HG03060 (cell line): ENCODE measurements at regions not wholly inside any gene's neighbourhood (a gene's known extent, or its start where the extent isn't known, plus 50 kb on each side); places are given as distances from the start of the nearest gene placed in this dataset.

Experiments
- ATAC-seq: cut with Tn5 transposase; IDR thresholded peaks from one replicate; pipeline ENCODE4 v1.9.1; 2021; ENCODE audit warnings: low read depth, moderate number of reproducible peaks; ENCODE audit not compliant: unreplicated experiment

DNA sequence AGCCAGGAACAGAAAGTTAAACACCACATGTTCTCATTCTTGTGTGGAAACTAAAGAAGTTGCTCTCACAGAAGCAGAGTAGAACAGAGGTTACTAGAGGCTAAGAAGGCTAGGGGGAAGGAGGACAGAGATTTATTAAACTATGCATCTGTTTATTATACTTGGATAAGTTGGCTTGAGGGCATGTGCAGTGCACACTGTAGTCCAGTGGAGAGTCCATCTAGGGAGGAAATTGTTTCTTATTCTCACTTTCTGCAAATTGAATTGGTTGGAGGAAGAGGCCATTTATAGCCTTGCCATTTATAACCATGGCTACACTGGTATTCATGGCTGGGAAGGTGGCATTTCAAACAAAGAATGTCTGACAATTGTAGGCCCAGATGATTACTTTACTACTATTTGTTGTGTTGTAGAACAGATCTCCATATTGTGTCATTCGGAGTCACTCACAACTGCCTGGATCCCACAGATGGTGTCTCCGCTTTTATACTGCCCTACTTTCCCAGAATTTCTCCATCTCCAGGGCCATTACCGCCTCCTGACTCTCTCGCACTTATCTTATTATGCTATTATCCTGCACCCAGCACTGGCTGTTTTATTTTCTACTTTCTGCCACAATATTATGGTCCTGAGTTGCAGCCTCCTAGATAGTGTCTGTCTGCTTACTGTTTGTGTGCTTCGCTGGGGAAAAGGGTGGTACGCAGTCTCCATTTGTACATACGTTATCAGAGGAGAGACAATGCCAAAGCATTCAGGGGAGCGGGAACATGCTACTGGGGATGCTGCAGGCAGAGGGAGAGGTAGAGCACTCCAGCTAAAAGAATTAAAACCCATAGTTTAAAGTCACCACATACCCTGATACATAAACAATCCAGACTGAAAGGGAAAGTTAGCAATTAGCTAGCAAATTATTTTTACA, 169.3 kb upstream of the BLID start:
- no peak for ATAC-seq

DNA sequence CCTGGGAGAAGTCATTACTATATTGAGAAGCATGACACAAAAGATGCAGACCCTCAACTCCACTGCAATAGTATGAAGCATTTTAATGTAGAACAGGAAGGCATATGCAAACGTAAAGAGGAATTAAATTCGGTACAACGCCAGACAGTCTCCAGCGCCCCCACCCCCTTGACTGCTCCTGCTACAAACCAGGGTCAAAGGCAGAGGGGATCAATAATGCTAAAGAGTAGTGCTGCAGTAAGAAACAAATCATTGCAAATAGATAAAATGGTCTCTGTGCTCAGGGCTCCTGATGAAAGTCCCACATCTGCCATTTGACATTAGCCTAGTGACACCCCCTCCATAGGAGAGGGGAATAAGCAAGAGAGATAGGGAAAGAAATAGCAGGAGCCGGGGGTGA, 164.9 kb upstream of the BLID start:
- ATAC-seq: no peak

DNA sequence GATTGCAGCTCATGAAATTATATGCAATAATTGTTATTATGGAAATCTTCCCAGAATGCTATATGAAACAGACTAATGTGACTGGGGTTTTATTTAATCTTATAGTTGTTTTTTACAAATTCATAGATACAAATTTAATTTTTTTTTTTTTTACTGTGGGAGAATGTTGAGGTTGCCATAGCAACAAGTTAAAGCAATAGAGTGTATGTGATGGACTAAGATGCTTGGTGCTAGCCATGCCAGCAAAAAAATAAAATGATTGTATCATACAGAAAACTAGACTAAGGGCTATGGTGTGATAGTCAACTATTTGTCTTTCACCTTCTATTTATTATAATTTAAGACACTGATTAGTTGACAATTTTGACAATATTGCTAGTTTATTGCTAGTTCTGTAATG, 163.2 kb upstream of the BLID start:
- ATAC-seq: no peak

GRCh38 chr11:122277493-122277892, 161.5 kb upstream of the BLID start:
- no peak for ATAC-seq

DNA sequence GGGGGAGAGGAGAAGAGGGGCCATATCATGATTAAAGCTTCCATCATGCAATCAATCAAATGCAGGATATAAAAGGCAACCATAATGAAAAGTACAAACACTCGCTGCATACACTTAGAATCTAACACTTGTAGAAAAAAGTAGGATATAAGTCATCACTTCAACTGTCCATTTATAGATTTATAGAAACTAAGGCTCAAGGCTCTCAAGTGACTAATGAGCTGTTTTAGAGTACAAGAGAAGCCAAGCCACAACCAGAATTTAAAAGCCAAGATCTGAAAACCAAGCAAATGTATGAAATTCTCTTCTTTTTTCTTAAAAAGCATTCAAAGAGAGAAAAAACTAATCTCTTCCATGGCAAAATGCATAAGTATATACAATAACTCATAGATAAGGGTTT, 160.2 kb upstream of the BLID start:
- no peak for ATAC-seq

GRCh38 chr11:122275508-122275907, 159.5 kb upstream of the BLID start:
- ATAC-seq: no peak

DNA sequence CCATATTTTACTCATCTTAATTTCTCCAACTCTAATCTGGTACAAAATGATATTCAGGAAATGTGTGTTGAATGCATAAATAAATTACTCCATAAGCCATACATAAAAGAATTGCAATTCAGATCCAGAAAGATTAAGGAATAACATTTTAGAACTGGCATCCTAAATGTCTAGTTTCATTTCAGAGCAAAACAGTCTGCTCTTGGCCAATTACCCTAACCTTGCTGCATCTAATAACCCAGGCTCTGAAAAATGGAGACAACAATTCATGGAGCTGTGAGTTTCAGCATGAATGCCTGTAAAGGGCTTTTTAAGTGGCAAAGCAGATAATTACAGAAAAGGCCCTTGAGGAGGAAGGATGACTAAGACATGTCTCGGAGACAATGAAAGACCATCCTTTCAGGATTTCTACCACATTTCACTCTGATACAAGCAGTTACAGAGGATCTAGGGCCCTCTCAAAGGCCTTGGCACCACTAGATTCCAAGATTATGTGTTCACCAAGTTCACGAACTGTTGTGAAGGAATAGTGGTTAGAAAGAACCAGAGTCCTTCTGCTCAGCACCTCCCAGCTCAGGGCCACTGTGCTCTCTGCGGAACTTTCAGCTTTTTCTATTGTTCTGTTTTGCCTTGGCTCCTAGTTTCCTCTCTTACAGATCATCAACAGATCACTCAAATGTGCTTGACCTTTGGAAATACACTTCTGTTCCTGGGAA, 157.6 kb upstream of the BLID start:
- ATAC-seq: no peak

GRCh38 chr11:122271745-122272144, 155.7 kb upstream of the BLID start:
- ATAC-seq: no peak

- no peak for ATAC-seq
Observed at GRCh38 chr11:122271137-122271536, 155.1 kb upstream of the BLID start.

- ATAC-seq: no peak
Observed at GRCh38 chr11:122270535-122270934, 154.5 kb upstream of the BLID start.

- no peak for ATAC-seq
Observed at GRCh38 chr11:122269824-122270223, 153.8 kb upstream of the BLID start.

- no peak for ATAC-seq
Observed at GRCh38 chr11:122268601-122269130, 152.7 kb upstream of the BLID start.

- ATAC-seq: no peak
Observed at GRCh38 chr11:122267602-122268001, 151.6 kb upstream of the BLID start.

- no peak for ATAC-seq
Observed at GRCh38 chr11:122265981-122266380, 150.0 kb upstream of the BLID start.

- no peak for ATAC-seq
Observed at GRCh38 chr11:122264121-122264520, 148.1 kb upstream of the BLID start.

- no peak for ATAC-seq
Observed at GRCh38 chr11:122261546-122261945, 145.5 kb upstream of the BLID start.

DNA sequence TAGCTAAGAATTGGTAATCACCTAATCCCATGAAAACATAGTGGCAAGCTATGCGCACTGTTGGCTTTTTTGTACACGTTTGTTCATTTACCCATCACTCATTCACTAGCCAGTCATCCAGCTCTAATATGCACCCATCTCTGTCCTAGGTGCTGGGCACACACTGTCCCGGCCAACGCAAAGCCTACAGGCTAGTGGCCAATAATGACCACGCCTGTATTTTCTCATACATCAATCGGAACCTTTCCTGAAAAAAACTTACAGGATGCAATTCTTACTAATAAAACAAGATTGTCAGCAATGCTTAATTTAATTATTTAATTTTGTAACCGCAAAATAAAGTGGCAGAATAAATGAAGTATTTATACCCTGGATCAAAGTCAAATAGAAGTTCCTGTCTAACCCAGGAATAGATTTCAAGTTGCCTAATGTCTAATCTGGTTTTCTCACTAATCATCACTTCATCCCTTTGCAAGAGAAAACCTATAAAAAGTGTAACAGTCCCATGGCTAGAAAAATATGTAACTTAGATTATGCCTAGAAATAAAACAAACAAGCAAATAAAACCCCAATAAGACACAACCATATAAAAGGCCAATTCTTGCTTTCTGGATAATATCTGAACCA, 143.3 kb upstream of the BLID start:
- no peak for ATAC-seq

DNA sequence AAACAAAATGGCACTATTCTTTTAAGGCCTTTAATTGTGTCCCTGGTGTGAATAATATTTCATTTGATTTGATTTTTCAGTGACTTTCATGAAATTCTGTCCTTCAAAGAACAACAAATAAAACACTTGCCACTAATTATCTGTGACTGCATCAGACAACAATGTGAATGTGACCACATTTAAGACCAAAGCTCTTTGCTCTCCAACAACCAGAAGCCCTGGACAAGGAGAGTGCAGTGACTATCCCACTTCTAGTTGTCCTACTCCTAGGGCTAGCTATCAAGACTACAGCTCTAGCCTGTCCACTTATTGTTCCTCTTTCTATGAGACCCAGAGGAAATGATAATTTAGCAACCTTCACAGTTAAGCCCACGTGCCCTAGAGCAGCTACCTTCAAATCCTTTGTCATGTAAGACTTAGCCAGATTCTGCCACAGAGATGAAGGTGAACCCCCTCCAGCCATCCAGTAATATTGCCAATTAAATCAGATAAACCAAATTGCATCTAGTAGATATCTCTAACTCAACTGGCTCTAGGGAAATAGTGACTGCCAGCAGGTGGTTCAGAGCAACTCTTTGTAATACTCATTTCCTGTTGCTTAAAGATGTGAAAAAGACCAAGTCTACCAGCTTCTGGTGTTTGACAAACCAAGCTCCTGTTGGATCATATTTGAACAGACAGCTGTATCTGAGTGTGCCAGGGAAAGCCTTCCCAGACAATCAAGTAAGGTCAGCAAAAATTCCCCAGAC, 142.6 kb upstream of the BLID start:
- ATAC-seq: no peak

GRCh38 chr11:122253589-122254231, 137.7 kb upstream of the BLID start:
- no peak for ATAC-seq

- no peak for ATAC-seq
Observed at GRCh38 chr11:122248939-122249338, 132.9 kb upstream of the BLID start.
